Choroid plexus epithelial cell (primary cell): ENCODE measurements at regions not wholly inside any gene's neighbourhood (a gene's known extent, or its start where the extent isn't known, plus 50 kb on each side); places are given as distances from the start of the nearest gene placed in this dataset.
"Not testable (repeated sequence)": the region's sequence is repeated elsewhere in the genome, so short reads cannot be mapped to it uniquely, and the experiment has no call there.

Source experiments
- DNase-seq: peaks from one replicate; pipeline ENCODE4 v3.0.0-alpha.2; 2010; ENCODE audit warnings: low read depth
- H3K4me3 ChIP-seq: 2 replicates; pipeline ENCODE4 v1.5.1; 2011; ENCODE audit warnings: low read depth, mild to moderate bottlenecking, control low read depth, low read length, moderate library complexity
- CTCF ChIP-seq: conservative IDR thresholded peaks from 2 replicates; pipeline ENCODE4 v1.5.1; 2011; ENCODE audit warnings: low read depth, mild to moderate bottlenecking, control low read depth, inconsistent platforms, low read length, moderate library complexity

- DNase-seq: no peak
- H3K4me3 ChIP-seq: no peak overlapping the region
- TF ChIP-seq CTCF: no peak
Measured at GRCh38 chr10:28471652-28472050, 61.3 kb upstream of the WAC start.

GRCh38 chr10:28478646-28479045 lies 54.3 kb upstream of the WAC start:
- H3K4me3 ChIP-seq: no peak overlapping the region
- no peak for DNase-seq
- TF ChIP-seq CTCF: no peak

DNA sequence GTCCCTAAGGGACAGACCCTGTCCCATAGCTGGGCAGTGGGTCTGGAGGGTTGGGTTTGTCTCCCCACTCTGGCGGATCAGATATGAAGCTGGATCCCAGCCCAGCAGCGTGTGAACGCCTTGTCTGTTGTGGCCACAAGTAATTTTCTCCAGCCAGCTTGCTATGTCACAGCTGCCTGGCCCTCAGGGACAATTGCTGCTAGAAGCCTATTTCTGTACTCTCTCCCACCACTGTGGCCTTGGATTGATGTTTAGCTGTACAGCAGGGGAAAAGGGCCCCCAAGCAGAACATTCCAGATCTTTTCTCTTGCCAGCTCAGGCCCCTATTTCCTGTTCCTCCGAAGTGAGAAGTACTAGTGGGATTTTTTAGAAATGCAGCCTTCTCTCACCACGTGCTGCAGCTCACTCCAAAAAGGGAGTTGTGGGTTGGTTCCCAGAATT lies 53.5 kb upstream of the WAC start:
- DNase-seq: no peak
- no peak for TF ChIP-seq CTCF
- H3K4me3 ChIP-seq: no peak overlapping the region

DNA sequence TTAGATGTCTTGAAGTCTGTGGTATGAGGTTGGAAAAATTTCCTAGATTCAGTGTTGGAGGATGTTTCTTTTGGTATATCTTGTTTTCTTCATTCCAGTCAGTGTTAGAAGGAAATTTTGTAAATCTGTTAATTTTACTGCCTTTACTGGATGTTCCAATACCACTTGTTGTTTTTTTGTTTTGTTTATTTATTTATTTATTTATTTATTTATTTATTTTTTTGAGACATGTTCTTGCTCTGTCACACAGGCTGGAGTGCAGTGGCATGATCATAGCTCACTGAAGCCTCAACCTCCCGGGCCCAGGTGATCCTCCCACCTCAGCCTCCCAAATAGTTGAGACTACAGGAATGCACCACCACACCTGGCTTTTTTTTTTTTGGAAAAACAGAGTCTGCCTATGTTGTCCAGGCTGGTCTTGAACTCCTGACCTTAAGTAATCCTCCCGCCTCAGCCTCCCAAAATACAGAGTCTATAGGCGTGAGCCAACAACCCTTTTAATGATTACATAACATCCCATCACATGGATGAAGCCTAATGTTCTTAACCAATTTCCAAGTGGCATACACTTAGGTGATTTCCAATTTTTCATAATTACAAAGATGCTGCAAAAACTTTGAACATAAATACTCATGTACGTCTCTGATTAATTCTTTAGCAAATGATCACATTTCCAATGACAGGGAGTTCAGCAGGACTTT lies 52.8 kb upstream of the WAC start:
- no peak overlapping the region for H3K4me3 ChIP-seq
- DNase-seq: no peak
- TF ChIP-seq CTCF: no peak

DNA sequence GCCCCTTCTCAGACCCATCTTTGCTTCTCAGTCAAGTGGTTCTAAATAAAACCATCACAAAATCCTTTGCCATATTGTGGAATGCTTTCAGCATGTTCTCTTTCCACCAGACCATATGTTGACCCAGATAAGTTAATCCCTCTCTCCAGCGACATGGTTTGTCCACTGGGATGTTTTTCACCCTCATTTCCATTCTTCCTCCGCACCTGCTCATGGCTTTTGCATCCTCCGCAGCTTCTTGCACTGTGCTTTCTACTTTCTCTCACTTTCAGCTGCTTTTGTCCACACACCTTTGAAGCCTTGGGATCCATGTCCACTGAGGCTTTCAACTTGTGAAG lies 52.3 kb upstream of the WAC start:
- TF ChIP-seq CTCF: no peak
- no peak for DNase-seq
- no peak overlapping the region for H3K4me3 ChIP-seq

DNA sequence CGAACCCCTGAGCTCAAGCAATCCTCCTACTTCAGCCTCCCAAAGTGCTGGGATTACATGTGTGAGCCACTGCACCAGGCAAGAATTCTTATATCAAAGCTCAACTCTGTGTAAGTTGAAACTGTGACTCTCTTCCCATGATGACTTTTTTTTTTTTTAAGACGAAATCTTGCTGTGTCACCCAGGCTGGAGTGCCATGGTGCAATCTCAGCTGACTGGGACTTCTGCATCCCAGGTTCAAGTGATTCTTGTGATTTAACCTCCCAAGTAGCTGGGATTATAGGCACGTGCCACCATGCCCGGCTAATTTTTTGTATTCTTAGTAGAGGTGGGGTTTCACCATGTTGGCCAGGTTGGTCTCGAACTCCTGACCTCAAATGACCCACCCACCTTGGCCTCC lies 51.6 kb upstream of the WAC start:
- DNase-seq: not testable (repeated sequence)

DNA sequence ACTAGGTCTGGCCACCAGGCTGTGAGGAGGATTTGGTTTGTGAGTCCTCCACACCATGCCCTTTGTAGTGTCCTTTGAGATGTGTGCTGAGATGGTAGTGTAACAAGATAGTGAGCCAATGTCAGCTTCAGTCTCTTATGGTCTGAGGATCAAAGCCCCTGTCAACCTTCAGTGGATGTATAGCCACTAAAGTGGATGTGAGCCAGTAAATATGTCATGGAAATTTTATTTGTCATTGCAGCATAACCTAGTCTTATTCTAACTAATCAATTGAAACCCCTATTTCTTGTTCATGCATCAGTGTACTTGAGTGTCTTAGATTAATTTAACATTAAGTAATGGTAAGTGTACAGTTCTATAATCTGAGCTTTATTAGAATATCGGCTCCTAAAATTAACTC lies 51.0 kb upstream of the WAC start:
- H3K4me3 ChIP-seq: no peak overlapping the region
- no peak for TF ChIP-seq CTCF
- DNase-seq: no peak

More for the DNA sequence above, 51.6 kb upstream of the WAC start:
- H3K4me3 ChIP-seq: not testable (repeated sequence)
